ENCODE measurements at regions not wholly inside any gene's neighbourhood (a gene's known extent, or its start where the extent isn't known, plus 50 kb on each side); places are given as distances from the start of the nearest gene placed in this dataset.

DNA sequence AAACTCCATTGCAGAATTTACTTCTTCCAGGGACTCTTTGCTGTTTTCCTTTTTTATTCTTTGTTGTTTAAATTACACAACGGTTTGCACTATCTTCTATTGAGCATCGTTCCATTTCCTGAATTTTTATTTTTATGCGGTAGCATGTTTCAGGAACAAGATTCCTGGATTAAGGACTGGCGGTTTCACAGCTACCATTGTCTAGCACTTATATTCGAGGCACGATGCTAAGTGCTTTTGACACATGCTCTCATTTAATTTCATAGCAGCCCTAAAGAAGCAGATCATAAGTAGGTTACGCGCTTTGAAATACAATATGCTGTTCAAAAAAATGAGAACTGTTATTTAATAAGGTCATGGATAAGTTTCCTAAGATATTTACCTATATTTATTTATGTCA lies 354.4 kb downstream of the ARL6IP6 start:
- Histone ChIP-seq H3K27me3 (ENCODE audit: insufficient read depth, low read length) (no peaks in the 10 kb centered on the region), H2AFZ (ENCODE audit: low read depth, low read length, poor library complexity, severe bottlenecking) (no peak overlapping the region), H4K20me1 (ENCODE audit: insufficient read depth) (no peaks in the 10 kb centered on the region), H3K9me2 (ENCODE audit: insufficient read depth) (no peaks in the 10 kb centered on the region), H3K79me2 (ENCODE audit: insufficient read depth, low read length) (no peaks in the 10 kb centered on the region), H3K4me1 (ENCODE audit: control insufficient read depth in 1 of 2, insufficient read depth in 2 of 2, low read length in 2 of 2) (no peaks in the 10 kb centered on the region), H3K4me3 (replicated peaks in 1 of 2; ENCODE audit: low read depth in 1 of 2, low read length in 2 of 2) (no peak overlapping the region), H3K9ac (ENCODE audit: low read length) (no peak overlapping the region), H3K4me2 (ENCODE audit: low read length) (no peak overlapping the region), H3K27ac (ENCODE audit: low read depth, low read length) (no peak overlapping the region), H3K36me3 (ENCODE audit: control insufficient read depth in 1 of 2, insufficient read depth in 2 of 2, low read length in 2 of 2) (no peaks in the 10 kb centered on the region), H3K9me3 (ENCODE audit: control insufficient read depth in 1 of 2, insufficient read depth in 1 of 2, low read depth in 1 of 2, low read length in 2 of 2) (no peaks in the 10 kb centered on the region)
- POLR2A ChIA-PET, result no interaction called here
- CTCF ChIA-PET, result no interaction called here
- RAD21 ChIA-PET (ENCODE audit: low non-redundant PET in 1 of 2, low total read pairs in 2 of 2, uncharacterized antibody in 2 of 2, unreplicated experiment in 2 of 2), result no interaction called here
- intact Hi-C loops (cut with micrococcal nuclease), result no loop called here
- DNase-seq (ENCODE audit: low read depth, low spot score) (no peak), ATAC-seq (no peak)
- BruUV-seq (replicated peaks), result no TSS peak
- TF ChIP-seq SIN3A (IDR thresholded peaks at IDR 0.05; ENCODE audit: low read depth), result no peak
- TF ChIP-seq YY1 (IDR thresholded peaks at IDR 0.05; ENCODE audit: extremely low read depth, insufficient replicate concordance, low read depth, low read length), result no peak

DNA sequence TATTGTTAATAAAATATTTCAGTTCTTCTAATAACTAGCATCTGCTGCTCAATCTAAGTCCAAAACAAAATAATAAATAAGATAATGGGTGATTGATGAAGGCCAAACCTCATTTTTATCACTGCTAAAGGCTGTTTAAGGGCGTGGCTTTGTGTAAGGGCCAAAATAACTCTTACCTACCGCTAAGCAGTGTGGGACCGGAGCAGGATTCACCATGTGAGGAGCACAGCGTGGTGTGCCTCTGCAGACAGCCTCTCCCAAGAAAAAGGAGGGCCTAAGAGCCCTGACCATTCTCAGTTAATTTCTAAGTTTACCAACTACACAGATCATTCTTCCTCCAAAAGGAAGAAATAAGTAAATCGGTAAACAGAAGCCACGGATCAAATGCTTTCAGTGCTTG lies 353.7 kb downstream of the ARL6IP6 start:
- RAD21 ChIA-PET (ENCODE audit: low non-redundant PET in 1 of 2, low total read pairs in 2 of 2, uncharacterized antibody in 2 of 2, unreplicated experiment in 2 of 2), result no interaction called here
- no peak for TF ChIP-seq POLR2AphosphoS5 (IDR thresholded peaks at IDR 0.05; ENCODE audit: low read depth, low read length)
- TF ChIP-seq SRF (IDR thresholded peaks at IDR 0.05; ENCODE audit: low read depth), result no peak
- TF ChIP-seq, protein P1, sequence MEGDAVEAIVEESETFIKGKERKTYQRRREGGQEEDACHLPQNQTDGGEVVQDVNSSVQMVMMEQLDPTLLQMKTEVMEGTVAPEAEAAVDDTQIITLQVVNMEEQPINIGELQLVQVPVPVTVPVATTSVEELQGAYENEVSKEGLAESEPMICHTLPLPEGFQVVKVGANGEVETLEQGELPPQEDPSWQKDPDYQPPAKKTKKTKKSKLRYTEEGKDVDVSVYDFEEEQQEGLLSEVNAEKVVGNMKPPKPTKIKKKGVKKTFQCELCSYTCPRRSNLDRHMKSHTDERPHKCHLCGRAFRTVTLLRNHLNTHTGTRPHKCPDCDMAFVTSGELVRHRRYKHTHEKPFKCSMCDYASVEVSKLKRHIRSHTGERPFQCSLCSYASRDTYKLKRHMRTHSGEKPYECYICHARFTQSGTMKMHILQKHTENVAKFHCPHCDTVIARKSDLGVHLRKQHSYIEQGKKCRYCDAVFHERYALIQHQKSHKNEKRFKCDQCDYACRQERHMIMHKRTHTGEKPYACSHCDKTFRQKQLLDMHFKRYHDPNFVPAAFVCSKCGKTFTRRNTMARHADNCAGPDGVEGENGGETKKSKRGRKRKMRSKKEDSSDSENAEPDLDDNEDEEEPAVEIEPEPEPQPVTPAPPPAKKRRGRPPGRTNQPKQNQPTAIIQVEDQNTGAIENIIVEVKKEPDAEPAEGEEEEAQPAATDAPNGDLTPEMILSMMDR (IDR thresholded peaks at IDR 0.05 in 2 of 3, conservative IDR thresholded peaks at IDR 0.05 in 1 of 3; ENCODE audit: borderline replicate concordance in 1 of 3, insufficient read depth in 1 of 3, low read depth in 2 of 3, low read length in 2 of 3), result no peak
- TF ChIP-seq ZNF274 (IDR thresholded peaks at IDR 0.05; ENCODE audit: low read depth, low read length), result no peak
- no peak for TF ChIP-seq CBX3 (IDR thresholded peaks at IDR 0.05; ENCODE audit: low read depth)
- no peak for TF ChIP-seq POLR2A (IDR thresholded peaks at IDR 0.05; ENCODE audit: borderline replicate concordance, extremely low read depth, insufficient read depth, insufficient read length)
- no peak for TF ChIP-seq SP1 (IDR thresholded peaks at IDR 0.05; ENCODE audit: low read depth)
- no peak for TF ChIP-seq RAD21 (IDR thresholded peaks at IDR 0.05; ENCODE audit: low read depth)
- TF ChIP-seq ELF1 (IDR thresholded peaks at IDR 0.05; ENCODE audit: borderline replicate concordance, low read depth), result no peak
- TF ChIP-seq EGR1 (IDR thresholded peaks at IDR 0.05; ENCODE audit: low read depth), result no peak
- TF ChIP-seq, protein P2, sequence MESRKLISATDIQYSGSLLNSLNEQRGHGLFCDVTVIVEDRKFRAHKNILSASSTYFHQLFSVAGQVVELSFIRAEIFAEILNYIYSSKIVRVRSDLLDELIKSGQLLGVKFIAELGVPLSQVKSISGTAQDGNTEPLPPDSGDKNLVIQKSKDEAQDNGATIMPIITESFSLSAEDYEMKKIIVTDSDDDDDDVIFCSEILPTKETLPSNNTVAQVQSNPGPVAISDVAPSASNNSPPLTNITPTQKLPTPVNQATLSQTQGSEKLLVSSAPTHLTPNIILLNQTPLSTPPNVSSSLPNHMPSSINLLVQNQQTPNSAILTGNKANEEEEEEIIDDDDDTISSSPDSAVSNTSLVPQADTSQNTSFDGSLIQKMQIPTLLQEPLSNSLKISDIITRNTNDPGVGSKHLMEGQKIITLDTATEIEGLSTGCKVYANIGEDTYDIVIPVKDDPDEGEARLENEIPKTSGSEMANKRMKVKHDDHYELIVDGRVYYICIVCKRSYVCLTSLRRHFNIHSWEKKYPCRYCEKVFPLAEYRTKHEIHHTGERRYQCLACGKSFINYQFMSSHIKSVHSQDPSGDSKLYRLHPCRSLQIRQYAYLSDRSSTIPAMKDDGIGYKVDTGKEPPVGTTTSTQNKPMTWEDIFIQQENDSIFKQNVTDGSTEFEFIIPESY (IDR thresholded peaks at IDR 0.05; ENCODE audit: extremely low read depth, insufficient replicate concordance, low read length), result no peak
- no peak for TF ChIP-seq FOSL1 (IDR thresholded peaks at IDR 0.05; ENCODE audit: low read depth)
- TF ChIP-seq, protein P3, sequence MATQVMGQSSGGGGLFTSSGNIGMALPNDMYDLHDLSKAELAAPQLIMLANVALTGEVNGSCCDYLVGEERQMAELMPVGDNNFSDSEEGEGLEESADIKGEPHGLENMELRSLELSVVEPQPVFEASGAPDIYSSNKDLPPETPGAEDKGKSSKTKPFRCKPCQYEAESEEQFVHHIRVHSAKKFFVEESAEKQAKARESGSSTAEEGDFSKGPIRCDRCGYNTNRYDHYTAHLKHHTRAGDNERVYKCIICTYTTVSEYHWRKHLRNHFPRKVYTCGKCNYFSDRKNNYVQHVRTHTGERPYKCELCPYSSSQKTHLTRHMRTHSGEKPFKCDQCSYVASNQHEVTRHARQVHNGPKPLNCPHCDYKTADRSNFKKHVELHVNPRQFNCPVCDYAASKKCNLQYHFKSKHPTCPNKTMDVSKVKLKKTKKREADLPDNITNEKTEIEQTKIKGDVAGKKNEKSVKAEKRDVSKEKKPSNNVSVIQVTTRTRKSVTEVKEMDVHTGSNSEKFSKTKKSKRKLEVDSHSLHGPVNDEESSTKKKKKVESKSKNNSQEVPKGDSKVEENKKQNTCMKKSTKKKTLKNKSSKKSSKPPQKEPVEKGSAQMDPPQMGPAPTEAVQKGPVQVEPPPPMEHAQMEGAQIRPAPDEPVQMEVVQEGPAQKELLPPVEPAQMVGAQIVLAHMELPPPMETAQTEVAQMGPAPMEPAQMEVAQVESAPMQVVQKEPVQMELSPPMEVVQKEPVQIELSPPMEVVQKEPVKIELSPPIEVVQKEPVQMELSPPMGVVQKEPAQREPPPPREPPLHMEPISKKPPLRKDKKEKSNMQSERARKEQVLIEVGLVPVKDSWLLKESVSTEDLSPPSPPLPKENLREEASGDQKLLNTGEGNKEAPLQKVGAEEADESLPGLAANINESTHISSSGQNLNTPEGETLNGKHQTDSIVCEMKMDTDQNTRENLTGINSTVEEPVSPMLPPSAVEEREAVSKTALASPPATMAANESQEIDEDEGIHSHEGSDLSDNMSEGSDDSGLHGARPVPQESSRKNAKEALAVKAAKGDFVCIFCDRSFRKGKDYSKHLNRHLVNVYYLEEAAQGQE (IDR thresholded peaks at IDR 0.05; ENCODE audit: low read depth), result no peak

More for the DNA sequence above, 353.7 kb downstream of the ARL6IP6 start:
- intact Hi-C loops (cut with micrococcal nuclease), result no loop called here
- no peak for ATAC-seq
- H4K20me1 ChIP-seq (ENCODE audit: insufficient read depth), result no peaks in the 10 kb centered on the region
- no peaks in the 10 kb centered on the region for H3K9me2 ChIP-seq (ENCODE audit: insufficient read depth)
- H2AFZ ChIP-seq (ENCODE audit: low read depth, low read length, poor library complexity, severe bottlenecking), result no peak overlapping the region
- no peaks in the 10 kb centered on the region for H3K79me2 ChIP-seq (ENCODE audit: insufficient read depth, low read length)
- H3K4me3 ChIP-seq (replicated peaks in 1 of 2; ENCODE audit: low read depth in 1 of 2, low read length in 2 of 2), result no peak overlapping the region
- no peak for DNase-seq (ENCODE audit: low read depth, low spot score)
- no TSS peak for BruUV-seq (replicated peaks)
- H3K36me3 ChIP-seq (ENCODE audit: control insufficient read depth in 1 of 2, insufficient read depth in 2 of 2, low read length in 2 of 2), result no peaks in the 10 kb centered on the region
- no peaks in the 10 kb centered on the region for H3K9me3 ChIP-seq (ENCODE audit: control insufficient read depth in 1 of 2, insufficient read depth in 1 of 2, low read depth in 1 of 2, low read length in 2 of 2)
- H3K27me3 ChIP-seq (ENCODE audit: insufficient read depth, low read length), result no peaks in the 10 kb centered on the region
- no peak overlapping the region for H3K4me2 ChIP-seq (ENCODE audit: low read length)
- POLR2A ChIA-PET, result no interaction called here
- CTCF ChIA-PET, result no interaction called here
- H3K4me1 ChIP-seq (ENCODE audit: control insufficient read depth in 1 of 2, insufficient read depth in 2 of 2, low read length in 2 of 2), result no peaks in the 10 kb centered on the region
- no peak overlapping the region for H3K27ac ChIP-seq (ENCODE audit: low read depth, low read length)
- no peak overlapping the region for H3K9ac ChIP-seq (ENCODE audit: low read length)

All from HCT116 (cell line).